ENCODE measurements at regions not wholly inside any gene's neighbourhood (a gene's known extent, or its start where the extent isn't known, plus 50 kb on each side); places are given as distances from the start of the nearest gene placed in this dataset.

- Histone ChIP-seq H3K79me2 (ENCODE audit: control insufficient read depth, insufficient read depth, low read length) (no peaks in the 10 kb centered on the region), H3K9me3 (replicated peaks; ENCODE audit: control insufficient read depth, insufficient read depth, low read length) (peaks cover 6% of the 10 kb centered on the region), H4K20me1 (replicated peaks; ENCODE audit: control insufficient read depth, extremely low read depth, insufficient read depth, low read length) (no peaks in the 10 kb centered on the region), H3K9ac (replicated peaks; ENCODE audit: extremely low read depth, insufficient read depth, low read length) (no peak overlapping the region), H3K4me1 (ENCODE audit: control insufficient read depth, extremely low read depth, insufficient read depth, low read length) (no peaks in the 10 kb centered on the region), H2AFZ (ENCODE audit: low read depth, low read length) (no peak overlapping the region), H3K27me3 (ENCODE audit: control insufficient read depth in 2 of 2, insufficient read depth in 2 of 2, low read length in 2 of 2) (no peaks in the 10 kb centered on the region), H3K4me3 (replicated peaks in 1 of 3; ENCODE audit: insufficient read depth in 1 of 3, low read depth in 1 of 3, low read length in 3 of 3) (no peak overlapping the region), H3K36me3 (ENCODE audit: control insufficient read depth in 2 of 2, extremely low read depth in 1 of 2, insufficient read depth in 2 of 2, low read length in 2 of 2) (no peaks in the 10 kb centered on the region), H3K4me2 (ENCODE audit: insufficient read depth, low read length) (no peak overlapping the region), H3K27ac (ENCODE audit: insufficient read depth, low read depth, low read length) (no peak overlapping the region), H3K9me1 (replicated peaks; ENCODE audit: control insufficient read depth, extremely low read depth, insufficient read depth, low read length) (no peaks in the 10 kb centered on the region)
- CTCF ChIA-PET: no interaction called here
- DNase-seq (ENCODE audit: low read depth, low spot score) (no peak), FAIRE-seq (no peak)
- POLR2A ChIA-PET: no interaction called here
- dilution Hi-C loops (cut with MboI; ENCODE audit: extremely low pct_ligation_motif_present, low sequenced_read_pairs) (no loop called here), intact Hi-C loops (cut with micrococcal nuclease) (no loop called here)
- no TSS peak for BruUV-seq (replicated peaks)
- no peak for TF ChIP-seq MYC (IDR thresholded peaks at IDR 0.05; ENCODE audit: low read depth, low read length)
- TF ChIP-seq POLR2AphosphoS5 (IDR thresholded peaks at IDR 0.05; ENCODE audit: insufficient read depth, low read depth, low read length): no peak
- TF ChIP-seq FOS (IDR thresholded peaks at IDR 0.05; ENCODE audit: borderline replicate concordance, insufficient read depth, low read length): no peak
Observed at GRCh38 chr19:28045621-28046020, 1167.3 kb downstream of the UQCRFS1 start.

- CTCF ChIA-PET: no interaction called here
- H3K4me3 ChIP-seq (replicated peaks in 1 of 3; ENCODE audit: insufficient read depth in 1 of 3, low read depth in 1 of 3, low read length in 3 of 3): no peak overlapping the region
- FAIRE-seq (no peak), DNase-seq (ENCODE audit: low read depth, low spot score) (no peak)
- H3K27me3 ChIP-seq (ENCODE audit: control insufficient read depth in 2 of 2, insufficient read depth in 2 of 2, low read length in 2 of 2): no peaks in the 10 kb centered on the region
- no peaks in the 10 kb centered on the region for H3K9me1 ChIP-seq (replicated peaks; ENCODE audit: control insufficient read depth, extremely low read depth, insufficient read depth, low read length)
- peaks cover 6% of the 10 kb centered on the region for H3K9me3 ChIP-seq (replicated peaks; ENCODE audit: control insufficient read depth, insufficient read depth, low read length)
- POLR2A ChIA-PET: no interaction called here
- no peaks in the 10 kb centered on the region for H3K36me3 ChIP-seq (ENCODE audit: control insufficient read depth in 2 of 2, extremely low read depth in 1 of 2, insufficient read depth in 2 of 2, low read length in 2 of 2)
- H3K4me1 ChIP-seq (ENCODE audit: control insufficient read depth, extremely low read depth, insufficient read depth, low read length): no peaks in the 10 kb centered on the region
- no peaks in the 10 kb centered on the region for H4K20me1 ChIP-seq (replicated peaks; ENCODE audit: control insufficient read depth, extremely low read depth, insufficient read depth, low read length)
- H3K9ac ChIP-seq (replicated peaks; ENCODE audit: extremely low read depth, insufficient read depth, low read length): no peak overlapping the region
- dilution Hi-C loops (cut with MboI; ENCODE audit: extremely low pct_ligation_motif_present, low sequenced_read_pairs) (no loop called here), intact Hi-C loops (cut with micrococcal nuclease) (no loop called here)
- H3K27ac ChIP-seq (ENCODE audit: insufficient read depth, low read depth, low read length): no peak overlapping the region
- no peak overlapping the region for H3K4me2 ChIP-seq (ENCODE audit: insufficient read depth, low read length)
- H2AFZ ChIP-seq (ENCODE audit: low read depth, low read length): no peak overlapping the region
- no TSS peak for BruUV-seq (replicated peaks)
- TF ChIP-seq CTCF (IDR thresholded peaks at IDR 0.05; ENCODE audit: extremely low read depth in 1 of 2, insufficient read depth in 1 of 2, low read depth in 1 of 2, low read length in 2 of 2) (no peak), POLR2A (IDR thresholded peaks at IDR 0.05; ENCODE audit: low read depth, low read length) (no peak), MAX (IDR thresholded peaks at IDR 0.05; ENCODE audit: insufficient read depth, insufficient read length) (no peak), POLR2AphosphoS5 (IDR thresholded peaks at IDR 0.05; ENCODE audit: insufficient read depth, low read depth, low read length) (no peak), GATA2 (IDR thresholded peaks at IDR 0.05; ENCODE audit: insufficient read depth, insufficient read length, low read depth, low read length) (no peak), MYC (IDR thresholded peaks at IDR 0.05; ENCODE audit: low read depth, low read length) (no peak), FOS (IDR thresholded peaks at IDR 0.05; ENCODE audit: borderline replicate concordance, insufficient read depth, low read length) (no peak)
- no peaks in the 10 kb centered on the region for H3K79me2 ChIP-seq (ENCODE audit: control insufficient read depth, insufficient read depth, low read length)
Observed at GRCh38 chr19:28044477-28044876, 1168.5 kb downstream of the UQCRFS1 start.

Measured in endothelial cell of umbilical vein (primary cell).